Astrocyte of the spinal cord (primary cell): ENCODE measurements at regions not wholly inside any gene's neighbourhood (a gene's known extent, or its start where the extent isn't known, plus 50 kb on each side); places are given as distances from the start of the nearest gene placed in this dataset.

Experiments used
- DNase-seq: peaks from one replicate; pipeline ENCODE4 v3.0.0; 2011; ENCODE audit warnings: low read depth, low spot score
- H3K4me3 ChIP-seq: 2 replicates; pipeline ENCODE4 v1.5.1; 2011; ENCODE audit warnings: low read depth, mild to moderate bottlenecking, low read length, moderate library complexity
- in situ Hi-C: cut with HindIII; loops from 2 replicates; pipeline ENCODE4 v1.10.0; 2017; ENCODE audit warnings: low sequenced_read_pairs
- TF ChIP-seq, protein P1 (sequence below): IDR thresholded peaks from 2 replicates; pipeline ENCODE4 v1.5.1; 2012; ENCODE audit warnings: low read depth, mild to moderate bottlenecking, low read length, inconsistent platforms

DNA sequence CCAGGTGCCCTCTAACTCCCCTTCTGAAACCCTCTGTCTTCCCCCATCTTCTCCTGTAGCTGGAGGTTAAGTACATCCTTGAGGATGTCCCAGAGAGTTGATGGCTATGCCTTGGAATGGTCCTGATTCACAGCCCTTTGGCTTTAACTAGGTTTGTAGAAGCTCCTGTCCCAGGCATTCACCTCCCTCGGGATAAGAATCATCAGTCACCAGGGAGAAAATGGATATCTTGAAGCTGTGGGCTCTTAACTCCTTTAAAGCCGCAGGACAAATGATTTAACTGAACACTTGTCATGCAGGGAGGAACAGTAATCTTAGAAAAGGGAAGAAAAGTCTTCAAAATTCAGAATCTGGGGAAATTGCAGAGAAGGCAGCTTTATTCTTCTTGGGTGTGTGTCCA, 139.9 kb downstream of the PSAT1 start:
- no peak overlapping the region for H3K4me3 ChIP-seq
- in situ Hi-C loops, result no loop called here
- DNase-seq, result no peak
- TF ChIP-seq, protein P1, sequence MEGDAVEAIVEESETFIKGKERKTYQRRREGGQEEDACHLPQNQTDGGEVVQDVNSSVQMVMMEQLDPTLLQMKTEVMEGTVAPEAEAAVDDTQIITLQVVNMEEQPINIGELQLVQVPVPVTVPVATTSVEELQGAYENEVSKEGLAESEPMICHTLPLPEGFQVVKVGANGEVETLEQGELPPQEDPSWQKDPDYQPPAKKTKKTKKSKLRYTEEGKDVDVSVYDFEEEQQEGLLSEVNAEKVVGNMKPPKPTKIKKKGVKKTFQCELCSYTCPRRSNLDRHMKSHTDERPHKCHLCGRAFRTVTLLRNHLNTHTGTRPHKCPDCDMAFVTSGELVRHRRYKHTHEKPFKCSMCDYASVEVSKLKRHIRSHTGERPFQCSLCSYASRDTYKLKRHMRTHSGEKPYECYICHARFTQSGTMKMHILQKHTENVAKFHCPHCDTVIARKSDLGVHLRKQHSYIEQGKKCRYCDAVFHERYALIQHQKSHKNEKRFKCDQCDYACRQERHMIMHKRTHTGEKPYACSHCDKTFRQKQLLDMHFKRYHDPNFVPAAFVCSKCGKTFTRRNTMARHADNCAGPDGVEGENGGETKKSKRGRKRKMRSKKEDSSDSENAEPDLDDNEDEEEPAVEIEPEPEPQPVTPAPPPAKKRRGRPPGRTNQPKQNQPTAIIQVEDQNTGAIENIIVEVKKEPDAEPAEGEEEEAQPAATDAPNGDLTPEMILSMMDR, result no peak

DNA sequence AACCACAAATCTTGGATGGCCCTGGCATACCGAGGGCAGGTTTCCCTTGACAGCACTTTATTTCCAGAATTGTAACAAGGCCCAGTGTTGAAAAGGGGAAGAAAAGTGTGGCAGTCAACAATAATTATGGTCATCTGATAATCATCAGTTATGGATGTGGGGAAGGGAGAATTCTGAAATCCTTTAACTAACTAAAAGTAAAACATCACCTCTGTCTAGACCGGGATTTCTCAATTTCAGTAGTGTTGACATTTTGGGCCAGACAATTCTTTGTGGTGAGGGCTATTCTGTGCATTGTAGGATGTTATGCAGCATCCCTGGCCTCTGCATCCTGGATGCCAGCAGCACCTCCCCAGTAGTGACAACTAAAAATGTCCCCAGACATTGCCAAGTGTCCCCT, 140.4 kb downstream of the PSAT1 start:
- TF ChIP-seq, protein P1, result no peak
- H3K4me3 ChIP-seq, result no peak overlapping the region
- in situ Hi-C loops, result no loop called here
- DNase-seq, result no peak

GRCh38 chr9:78437806-78438205, 140.9 kb downstream of the PSAT1 start:
- no peak for DNase-seq
- TF ChIP-seq, protein P1, result no peak
- no peak overlapping the region for H3K4me3 ChIP-seq
- in situ Hi-C loops, result no loop called here

DNA sequence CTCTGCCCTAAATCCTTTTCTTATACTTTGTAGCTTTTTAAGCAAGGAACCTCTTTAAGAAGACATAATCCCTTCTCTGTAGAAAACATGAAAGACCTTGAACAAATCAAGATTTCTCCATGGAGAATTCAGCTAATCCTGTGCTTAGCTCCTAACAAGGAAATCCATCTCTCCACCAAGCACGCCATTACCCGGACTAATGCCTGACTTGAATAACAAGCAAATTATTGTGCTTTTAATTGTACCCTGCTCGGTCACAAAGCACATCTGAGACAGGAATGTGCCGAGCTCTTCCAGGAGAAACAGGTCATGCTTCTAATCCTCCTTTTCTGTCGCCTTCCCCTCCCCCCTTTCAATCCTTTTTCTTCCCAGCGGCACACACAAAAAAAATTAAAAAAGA, 141.3 kb downstream of the PSAT1 start:
- DNase-seq, result no peak
- in situ Hi-C loops, result no loop called here
- no peak overlapping the region for H3K4me3 ChIP-seq
- TF ChIP-seq, protein P1, result no peak

DNA sequence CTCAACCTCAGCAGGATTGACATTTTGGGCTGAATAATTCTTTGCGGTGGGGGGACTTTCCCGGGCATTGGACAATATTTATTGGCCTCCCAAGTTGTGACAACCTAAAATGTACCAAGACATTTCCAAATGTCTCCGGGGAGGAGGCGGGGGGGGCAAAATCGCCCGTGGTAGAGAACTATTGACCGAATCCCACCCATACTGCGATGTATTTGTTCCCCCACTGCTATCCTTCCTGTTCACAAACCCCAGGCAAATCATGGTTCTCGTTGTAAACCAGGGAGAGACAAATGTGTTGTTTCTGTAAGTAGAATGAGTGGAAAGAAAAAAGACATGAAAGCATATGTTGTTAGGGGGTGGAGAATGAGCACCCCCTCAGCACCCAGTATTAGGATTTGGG, 141.9 kb downstream of the PSAT1 start:
- no peak for DNase-seq
- TF ChIP-seq, protein P1, result no peak
- in situ Hi-C loops, result no loop called here
- H3K4me3 ChIP-seq, result no peak overlapping the region

- DNase-seq, result peak; percentile 90
- peak overlapping the region; percentile 20 for H3K4me3 ChIP-seq
- TF ChIP-seq, protein P1, result peak; percentile 91
These were observed 142.4 kb downstream of the PSAT1 start for GRCh38 chr9:78439190-78439865.

More at GRCh38 chr9:78439190-78439865, 142.4 kb downstream of the PSAT1 start:
- in situ Hi-C loops, result no loop called here
